Neural cell (in vitro differentiated cells): ENCODE measurements at regions not wholly inside any gene's neighbourhood (a gene's known extent, or its start where the extent isn't known, plus 50 kb on each side); places are given as distances from the start of the nearest gene placed in this dataset.
"Not testable (repeated sequence)": the region's sequence is repeated elsewhere in the genome, so short reads cannot be mapped to it uniquely, and the experiment has no call there.

Experiments
- CTCF ChIP-seq: fragments of 450-650 bp; IDR thresholded peaks from 2 replicates; pipeline ENCODE4 v1.5.1; 2014; ENCODE audit warnings: antibody characterized with exemption, mild to moderate bottlenecking, moderate library complexity; ENCODE audit not compliant: poor library complexity, severe bottlenecking
- EP300 ChIP-seq: fragments of 450-650 bp; conservative IDR thresholded peaks from 2 replicates; pipeline ENCODE4 v1.6.1; 2014; ENCODE audit warnings: antibody characterized with exemption, mild to moderate bottlenecking, moderate library complexity; ENCODE audit not compliant: poor library complexity, severe bottlenecking
- EZH2 ChIP-seq: fragments of 200-600, 300-800 bp; shearing (Covaris generic), sonication (generic); IDR thresholded peaks from 2 replicates; pipeline ENCODE4 v1.6.1; 2014; ENCODE audit warnings: antibody characterized with exemption, low read length, borderline replicate concordance, mild to moderate bottlenecking; ENCODE audit not compliant: insufficient read depth, poor library complexity, severe bottlenecking
- MXI1 ChIP-seq: fragments of 450-650 bp; conservative IDR thresholded peaks from 2 replicates; pipeline ENCODE4 v1.6.1; 2014; ENCODE audit warnings: antibody characterized with exemption, mild to moderate bottlenecking; ENCODE audit not compliant: poor library complexity, severe bottlenecking
- POLR2AphosphoS5 ChIP-seq: IDR thresholded peaks from 2 replicates; pipeline ENCODE4 v1.6.1; 2012
- RAD21 ChIP-seq: fragments of 450-650 bp; conservative IDR thresholded peaks from 2 replicates; pipeline ENCODE4 v1.6.1; 2014; ENCODE audit warnings: antibody characterized with exemption, mild to moderate bottlenecking, moderate library complexity
- REST ChIP-seq: IDR thresholded peaks from 2 replicates; pipeline ENCODE4 v1.6.1; 2012; ENCODE audit warnings: borderline replicate concordance
- SMC3 ChIP-seq: fragments of 450-650 bp; conservative IDR thresholded peaks from 2 replicates; pipeline ENCODE4 v1.6.1; 2014; ENCODE audit warnings: antibody characterized with exemption, mild to moderate bottlenecking, moderate library complexity; ENCODE audit not compliant: poor library complexity
- TAF1 ChIP-seq: IDR thresholded peaks from 2 replicates; pipeline ENCODE4 v1.6.1; 2012; ENCODE audit warnings: low read depth

- TF ChIP-seq CTCF, RAD21, POLR2AphosphoS5, REST, EZH2, TAF1, SMC3, MXI1, EP300: not testable (repeated sequence)
Observed at GRCh38 chr2:87246066-87246717, 224.5 kb upstream of the PLGLB1 start.
